ENCODE measurements at regions not wholly inside any gene's neighbourhood (a gene's known extent, or its start where the extent isn't known, plus 50 kb on each side); places are given as distances from the start of the nearest gene placed in this dataset.
A peak's percentile ranks its signal among the peaks of the same experiment; 100 is the strongest.

DNA sequence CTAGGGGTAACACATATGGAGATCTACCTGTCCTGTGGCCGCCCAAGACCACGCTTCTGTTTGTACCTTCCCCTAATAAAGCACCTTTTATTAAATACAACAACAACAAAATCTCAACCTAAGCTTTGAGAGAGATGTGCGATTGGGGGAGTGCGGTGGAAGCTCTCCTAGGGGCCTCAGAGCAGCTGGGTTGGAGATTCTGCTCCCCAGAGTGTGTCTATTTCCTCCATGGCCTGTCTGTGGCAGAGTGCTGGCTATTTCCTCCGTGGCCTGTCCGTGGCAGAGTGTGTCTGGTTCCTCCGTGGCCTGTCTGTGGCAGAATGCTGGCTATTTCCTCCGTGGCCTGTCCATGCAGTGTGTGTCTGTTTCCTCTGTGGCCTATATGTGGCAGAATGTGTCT, 139.3 kb upstream of the IPO9 start:
- H3K4me1 Mint-ChIP-seq: peaks cover 10% of the 10 kb centered on the region
- no peak overlapping the region for H3K27ac Mint-ChIP-seq (ENCODE audit: unreplicated experiment)
- no peak overlapping the region for H3K4me3 Mint-ChIP-seq
- H3K9me3 Mint-ChIP-seq: no peaks in the 10 kb centered on the region
- TF ChIP-seq, protein P1, sequence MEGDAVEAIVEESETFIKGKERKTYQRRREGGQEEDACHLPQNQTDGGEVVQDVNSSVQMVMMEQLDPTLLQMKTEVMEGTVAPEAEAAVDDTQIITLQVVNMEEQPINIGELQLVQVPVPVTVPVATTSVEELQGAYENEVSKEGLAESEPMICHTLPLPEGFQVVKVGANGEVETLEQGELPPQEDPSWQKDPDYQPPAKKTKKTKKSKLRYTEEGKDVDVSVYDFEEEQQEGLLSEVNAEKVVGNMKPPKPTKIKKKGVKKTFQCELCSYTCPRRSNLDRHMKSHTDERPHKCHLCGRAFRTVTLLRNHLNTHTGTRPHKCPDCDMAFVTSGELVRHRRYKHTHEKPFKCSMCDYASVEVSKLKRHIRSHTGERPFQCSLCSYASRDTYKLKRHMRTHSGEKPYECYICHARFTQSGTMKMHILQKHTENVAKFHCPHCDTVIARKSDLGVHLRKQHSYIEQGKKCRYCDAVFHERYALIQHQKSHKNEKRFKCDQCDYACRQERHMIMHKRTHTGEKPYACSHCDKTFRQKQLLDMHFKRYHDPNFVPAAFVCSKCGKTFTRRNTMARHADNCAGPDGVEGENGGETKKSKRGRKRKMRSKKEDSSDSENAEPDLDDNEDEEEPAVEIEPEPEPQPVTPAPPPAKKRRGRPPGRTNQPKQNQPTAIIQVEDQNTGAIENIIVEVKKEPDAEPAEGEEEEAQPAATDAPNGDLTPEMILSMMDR (conservative IDR thresholded peaks at IDR 0.05): no peak
- no peak for DNase-seq (ENCODE audit: low read depth, low spot score)
- no peaks in the 10 kb centered on the region for H3K27me3 Mint-ChIP-seq (ENCODE audit: low read depth)
- peaks cover 2% of the 10 kb centered on the region for H3K36me3 Mint-ChIP-seq (ENCODE audit: low read depth)

DNA sequence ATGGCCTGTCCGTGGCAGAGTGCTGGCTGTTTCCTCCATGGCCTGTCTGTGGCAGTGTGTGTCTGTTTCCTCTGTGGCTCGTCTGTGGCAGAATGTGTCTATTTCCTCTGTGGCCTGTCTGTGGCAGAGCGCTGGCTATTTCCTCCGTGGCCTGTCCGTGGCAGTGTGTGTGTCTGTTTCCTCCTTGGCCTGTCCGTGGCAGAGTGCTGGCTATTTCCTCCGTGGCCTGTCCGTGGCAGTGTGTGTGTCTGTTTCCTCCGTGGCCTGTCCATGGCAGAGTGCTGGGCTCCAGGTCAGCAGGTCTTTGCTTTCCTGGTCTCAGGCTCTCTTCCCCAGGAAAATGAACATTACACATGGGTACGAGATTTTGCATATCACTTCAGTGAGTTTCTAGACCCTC, 138.4 kb upstream of the IPO9 start:
- TF ChIP-seq, protein P1 (conservative IDR thresholded peaks at IDR 0.05): no peak
- H3K4me1 Mint-ChIP-seq: peaks cover 10% of the 10 kb centered on the region
- no peaks in the 10 kb centered on the region for H3K9me3 Mint-ChIP-seq
- H3K27me3 Mint-ChIP-seq (ENCODE audit: low read depth): no peaks in the 10 kb centered on the region
- no peak overlapping the region for H3K4me3 Mint-ChIP-seq
- H3K27ac Mint-ChIP-seq (ENCODE audit: unreplicated experiment): no peak overlapping the region
- no peak for DNase-seq (ENCODE audit: low read depth, low spot score)
- peaks cover 2% of the 10 kb centered on the region for H3K36me3 Mint-ChIP-seq (ENCODE audit: low read depth)

DNA sequence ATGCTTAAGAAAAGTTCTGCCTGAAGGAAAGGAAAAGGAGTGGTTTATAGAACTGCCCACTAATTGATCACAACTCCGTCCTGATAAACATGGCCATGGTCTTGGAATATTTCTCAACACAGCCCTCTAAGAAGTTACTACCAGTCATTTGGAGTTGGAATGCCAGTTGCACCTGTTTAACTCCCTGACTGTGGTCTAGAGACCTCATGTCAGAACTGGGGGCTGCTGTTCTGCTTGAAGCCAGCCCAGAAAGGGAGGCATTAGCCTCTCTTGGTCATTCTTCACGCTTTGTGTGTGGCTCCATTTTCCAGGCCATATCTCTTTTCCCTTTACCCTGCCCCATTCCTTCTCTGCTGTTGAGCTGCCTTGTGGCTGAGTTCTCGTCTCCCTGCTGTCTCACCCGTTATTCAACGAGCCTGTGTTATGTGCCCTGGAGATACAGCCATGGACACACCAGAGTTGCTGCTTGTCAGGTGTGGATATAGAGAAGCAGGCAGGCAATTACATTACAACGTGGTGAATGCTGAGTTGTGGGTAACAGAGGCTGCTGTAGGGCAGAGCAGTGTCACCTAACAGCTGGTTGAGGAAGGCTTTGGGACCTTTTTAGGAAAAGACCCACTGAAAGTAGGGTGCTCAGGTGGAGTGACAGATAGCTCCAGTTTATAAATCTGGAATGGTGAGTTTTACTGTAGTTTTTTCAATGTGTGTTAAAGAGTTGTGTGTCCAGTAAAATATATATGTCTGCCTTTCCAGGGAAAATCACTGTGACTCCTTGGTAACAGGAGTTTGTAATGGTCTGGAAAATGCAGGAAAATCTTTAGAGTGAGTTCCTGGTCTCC, 137.0 kb upstream of the IPO9 start:
- Mint-ChIP-seq H3K27me3 (ENCODE audit: low read depth) (no peaks in the 10 kb centered on the region), H3K36me3 (ENCODE audit: low read depth) (peaks cover 2% of the 10 kb centered on the region), H3K4me1 (peaks cover 11% of the 10 kb centered on the region), H3K9me3 (no peaks in the 10 kb centered on the region), H3K4me3 (peak overlapping the region; percentile 10), H3K27ac (ENCODE audit: unreplicated experiment) (no peak overlapping the region)
- TF ChIP-seq, protein P1 (conservative IDR thresholded peaks at IDR 0.05): no peak
- no peak for DNase-seq (ENCODE audit: low read depth, low spot score)

DNA sequence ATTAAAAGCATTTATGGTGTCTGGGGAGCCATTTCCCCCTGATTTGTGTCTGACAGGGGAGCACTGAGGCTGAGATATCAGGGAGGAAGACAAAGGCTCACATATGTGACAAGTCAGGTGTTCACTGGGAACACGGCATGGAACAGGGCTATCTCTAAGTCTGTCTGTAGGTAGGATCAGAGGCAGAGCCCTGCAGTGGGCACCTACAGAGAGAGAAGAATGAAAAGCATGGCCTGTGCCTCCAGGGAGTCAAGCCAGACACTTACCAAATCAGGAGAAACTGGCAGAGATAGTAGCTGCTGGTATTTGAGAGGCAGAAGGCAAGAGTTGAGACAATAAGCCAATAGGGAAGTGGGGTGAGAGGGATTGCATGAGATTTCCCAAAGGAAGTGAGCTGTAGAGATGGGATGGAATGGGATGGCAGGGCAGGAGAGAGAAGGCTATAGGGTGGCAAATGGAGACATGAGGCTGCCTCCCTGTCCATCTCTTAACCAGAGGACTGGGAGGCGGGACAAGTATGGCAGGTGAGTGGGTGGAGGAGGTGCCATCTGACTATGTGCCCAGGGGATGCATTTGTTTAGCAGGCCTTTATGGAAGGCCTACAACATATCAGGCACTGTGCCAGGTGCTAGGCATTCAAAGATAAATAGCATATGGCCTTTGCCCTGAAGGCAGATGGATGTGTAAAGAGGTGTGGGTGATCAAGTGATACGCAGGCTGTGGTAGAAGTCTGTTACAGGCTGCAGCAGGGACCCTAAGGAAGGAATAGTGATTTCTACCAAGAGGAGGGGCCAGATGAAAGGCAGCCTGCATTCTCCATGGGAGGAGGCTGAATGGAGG, 136.2 kb upstream of the IPO9 start:
- Mint-ChIP-seq H3K27ac (ENCODE audit: unreplicated experiment) (no peak overlapping the region), H3K27me3 (ENCODE audit: low read depth) (no peaks in the 10 kb centered on the region), H3K4me3 (no peak overlapping the region), H3K4me1 (peaks cover 9% of the 10 kb centered on the region), H3K36me3 (ENCODE audit: low read depth) (peaks cover 2% of the 10 kb centered on the region), H3K9me3 (no peaks in the 10 kb centered on the region)
- TF ChIP-seq, protein P1 (conservative IDR thresholded peaks at IDR 0.05): no peak
- DNase-seq (ENCODE audit: low read depth, low spot score): no peak

DNA sequence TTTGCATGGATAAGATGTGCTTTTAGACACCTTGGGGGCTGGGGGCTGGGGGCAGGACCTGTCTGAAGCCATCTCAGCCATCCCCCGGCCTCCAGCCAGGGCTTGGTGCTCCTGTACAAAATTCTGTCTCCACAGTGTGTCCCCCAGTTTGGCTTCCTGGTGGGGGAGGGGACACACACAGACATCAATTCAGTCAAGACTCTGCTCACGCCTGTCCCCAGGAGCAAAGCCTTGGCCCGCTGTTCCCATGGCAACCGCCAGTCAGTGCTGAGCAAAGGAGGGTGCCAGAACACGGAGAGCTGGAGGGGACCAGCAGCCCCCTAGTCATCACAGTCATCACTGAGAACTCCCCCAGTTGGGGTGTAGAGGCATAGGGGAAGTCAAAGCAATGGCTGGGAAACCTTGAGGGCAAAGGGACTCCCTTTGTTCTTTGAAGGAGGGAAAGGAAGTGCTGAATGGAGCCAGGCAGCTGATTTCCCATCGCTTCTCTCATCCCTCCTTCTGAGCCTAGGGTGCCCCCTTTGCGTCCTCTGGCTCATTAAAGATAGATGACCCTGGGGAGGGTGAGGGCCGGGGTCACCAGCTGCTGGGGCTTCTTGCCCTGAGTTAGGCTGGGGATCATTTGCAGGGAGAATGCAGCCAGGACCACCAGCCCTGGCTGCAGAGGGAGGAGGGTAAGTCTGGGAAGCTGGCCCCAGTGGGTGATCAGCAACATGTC, 134.9 kb upstream of the IPO9 start:
- peak overlapping the region; percentile 54 for H3K4me3 Mint-ChIP-seq
- H3K36me3 Mint-ChIP-seq (ENCODE audit: low read depth): peaks cover 2% of the 10 kb centered on the region
- peak overlapping the region; percentile 90 for H3K27ac Mint-ChIP-seq (ENCODE audit: unreplicated experiment)
- TF ChIP-seq, protein P1 (conservative IDR thresholded peaks at IDR 0.05): no peak
- peak; percentile 66 for DNase-seq (ENCODE audit: low read depth, low spot score)
- H3K9me3 Mint-ChIP-seq: no peaks in the 10 kb centered on the region
- H3K4me1 Mint-ChIP-seq: peaks cover 9% of the 10 kb centered on the region
- no peaks in the 10 kb centered on the region for H3K27me3 Mint-ChIP-seq (ENCODE audit: low read depth)
